Testis (tissue), 2 donors: ENCODE measurements at regions not wholly inside any gene's neighbourhood (a gene's known extent, or its start where the extent isn't known, plus 50 kb on each side); places are given as distances from the start of the nearest gene placed in this dataset.

ENCODE experiments used
- POLR2A ChIP-seq: fragments of 450-650 bp; IDR thresholded peaks from one replicate; pipeline ENCODE4 v1.6.1; 2017; ENCODE audit warnings: antibody characterized with exemption, mild to moderate bottlenecking, moderate library complexity
- TF ChIP-seq, protein P1 (sequence below), 3 experiments: fragments of 450-650 bp in 2 of 3; fragments of 200-600 bp in 1 of 3; sonication (generic) in 1 of 3; IDR thresholded peaks; one replicate each; pipeline ENCODE4 v1.5.1; 2016 to 2019; ENCODE audit warnings: antibody characterized with exemption in 3 of 3, mild to moderate bottlenecking in 2 of 3, moderate library complexity in 1 of 3

DNA sequence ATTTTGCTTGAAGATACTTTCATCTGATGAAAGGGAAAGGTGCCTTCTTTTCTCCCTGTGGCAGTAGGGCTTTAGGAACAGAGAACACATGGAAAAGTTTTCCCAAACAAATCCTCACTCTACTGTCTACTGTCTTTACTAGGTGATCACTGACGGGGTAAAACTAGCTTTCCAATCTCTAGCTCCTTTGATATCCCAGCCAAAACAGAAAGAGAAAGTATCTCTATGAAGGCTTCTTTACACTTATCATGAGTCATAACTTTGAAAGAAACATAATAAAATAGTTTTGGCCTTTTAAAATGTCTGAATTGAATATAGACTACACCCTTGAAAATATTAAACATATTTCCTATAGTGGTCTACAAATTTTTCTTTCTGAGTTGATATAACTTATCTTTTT lies 214.5 kb downstream of the DSEL start:
- TF ChIP-seq, protein P1, sequence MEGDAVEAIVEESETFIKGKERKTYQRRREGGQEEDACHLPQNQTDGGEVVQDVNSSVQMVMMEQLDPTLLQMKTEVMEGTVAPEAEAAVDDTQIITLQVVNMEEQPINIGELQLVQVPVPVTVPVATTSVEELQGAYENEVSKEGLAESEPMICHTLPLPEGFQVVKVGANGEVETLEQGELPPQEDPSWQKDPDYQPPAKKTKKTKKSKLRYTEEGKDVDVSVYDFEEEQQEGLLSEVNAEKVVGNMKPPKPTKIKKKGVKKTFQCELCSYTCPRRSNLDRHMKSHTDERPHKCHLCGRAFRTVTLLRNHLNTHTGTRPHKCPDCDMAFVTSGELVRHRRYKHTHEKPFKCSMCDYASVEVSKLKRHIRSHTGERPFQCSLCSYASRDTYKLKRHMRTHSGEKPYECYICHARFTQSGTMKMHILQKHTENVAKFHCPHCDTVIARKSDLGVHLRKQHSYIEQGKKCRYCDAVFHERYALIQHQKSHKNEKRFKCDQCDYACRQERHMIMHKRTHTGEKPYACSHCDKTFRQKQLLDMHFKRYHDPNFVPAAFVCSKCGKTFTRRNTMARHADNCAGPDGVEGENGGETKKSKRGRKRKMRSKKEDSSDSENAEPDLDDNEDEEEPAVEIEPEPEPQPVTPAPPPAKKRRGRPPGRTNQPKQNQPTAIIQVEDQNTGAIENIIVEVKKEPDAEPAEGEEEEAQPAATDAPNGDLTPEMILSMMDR (IDR thresholded peaks at IDR 0.05) = no peak
- TF ChIP-seq POLR2A = no peak
